ENCODE measurements at regions not wholly inside any gene's neighbourhood (a gene's known extent, or its start where the extent isn't known, plus 50 kb on each side); places are given as distances from the start of the nearest gene placed in this dataset.
"Not testable (repeated sequence)": the region's sequence is repeated elsewhere in the genome, so short reads cannot be mapped to it uniquely, and the experiment has no call there.

DNA sequence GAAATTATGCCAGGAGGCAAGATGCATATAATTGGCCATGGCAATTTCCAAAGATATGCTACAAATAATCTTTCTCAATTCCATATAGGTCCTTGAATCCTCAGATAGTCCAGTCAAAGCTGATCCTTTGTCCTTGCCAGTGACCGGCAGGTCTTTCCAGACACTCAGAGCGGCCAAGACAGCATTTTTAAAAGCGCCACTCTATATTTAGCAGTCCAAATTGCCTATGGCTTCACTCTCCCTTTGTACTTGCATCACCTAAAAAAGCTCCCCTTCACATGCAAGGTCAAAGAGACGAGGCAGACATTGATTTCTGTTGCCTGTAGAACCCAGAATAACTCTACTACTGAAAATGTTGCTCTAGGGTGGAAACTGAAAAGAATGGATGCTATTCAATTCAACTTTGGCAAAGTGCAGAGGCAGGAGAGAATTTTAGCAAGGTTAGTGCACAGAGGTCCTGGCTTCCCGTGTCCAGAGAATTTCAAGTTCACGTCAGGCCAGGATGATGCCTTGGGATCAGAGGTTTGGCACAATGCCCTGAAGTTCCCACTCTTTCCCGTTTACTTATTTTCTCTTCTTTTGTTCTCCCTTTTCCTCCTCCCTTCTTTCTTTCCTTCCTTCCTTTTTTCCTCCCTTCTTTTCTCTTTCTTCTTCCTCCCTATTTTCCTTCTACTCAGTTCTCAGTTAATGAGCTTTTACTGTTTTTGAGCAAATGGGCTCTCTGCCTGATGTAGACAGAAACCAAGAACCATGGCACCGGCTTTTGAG lies 108.5 kb downstream of the KCNK1 start:
- no peak for DNase-seq

DNA sequence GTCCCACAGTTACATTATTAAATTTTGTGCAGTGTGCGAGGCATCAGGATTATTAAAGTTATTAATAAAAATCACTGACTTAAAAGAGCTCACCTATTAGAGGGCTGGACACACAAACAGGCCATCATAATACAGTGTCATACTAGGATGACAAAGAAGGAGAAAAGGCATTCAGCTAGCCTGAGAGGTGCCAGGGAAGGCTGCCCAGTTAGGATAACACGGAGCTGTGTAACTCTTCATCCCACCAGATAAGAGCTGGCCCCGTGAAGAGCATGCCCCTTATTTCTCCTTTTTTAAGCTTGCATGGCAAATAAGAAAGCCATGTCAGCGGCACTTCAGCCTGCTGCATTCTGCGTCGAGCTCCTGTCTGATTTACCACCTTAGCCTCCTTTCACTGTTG lies 109.5 kb downstream of the KCNK1 start:
- DNase-seq = no peak

DNA sequence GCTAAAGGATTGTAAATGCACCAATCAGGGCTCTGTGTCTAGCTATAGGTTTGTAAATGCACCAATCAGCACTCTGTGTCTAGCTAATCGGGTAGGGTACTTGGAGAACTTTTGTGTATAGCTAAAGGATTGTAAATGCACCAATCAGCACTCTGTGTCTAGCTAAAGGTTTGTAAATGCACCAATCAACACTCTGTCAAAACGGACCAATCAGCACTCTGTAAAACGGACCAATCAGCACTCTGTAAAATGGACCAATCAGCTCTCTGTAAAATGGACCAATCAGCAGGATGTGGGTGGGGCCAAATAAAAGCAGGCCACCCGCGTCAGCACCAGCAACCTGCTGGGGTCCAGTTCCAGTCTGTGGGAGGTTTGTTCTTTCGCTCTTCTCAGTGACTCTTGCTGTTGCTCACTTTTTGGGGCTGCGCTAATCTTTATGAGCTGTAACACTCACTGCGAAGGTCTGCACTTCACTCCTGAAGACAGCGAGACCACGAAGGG lies 110.3 kb downstream of the KCNK1 start:
- DNase-seq = not testable (repeated sequence)

DNA sequence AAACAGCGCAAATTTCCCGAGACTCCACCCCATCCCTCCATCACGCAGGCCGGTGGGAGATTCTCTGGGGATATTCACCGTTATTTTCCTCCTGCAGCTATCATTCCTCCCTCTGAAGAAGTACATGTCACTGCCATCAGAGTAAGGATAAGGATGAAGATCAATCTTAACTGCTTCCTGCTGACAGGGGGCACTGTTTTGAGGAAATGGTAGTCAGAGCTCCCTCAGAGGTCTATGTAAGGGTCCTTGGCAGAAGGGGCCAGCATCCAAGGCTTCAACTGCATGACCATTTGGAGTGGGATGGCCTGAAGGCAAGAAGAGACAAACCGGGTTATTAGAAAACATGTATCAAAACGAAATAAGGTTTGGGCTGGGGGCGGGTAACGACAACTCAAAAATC lies 111.5 kb downstream of the KCNK1 start:
- no peak for DNase-seq

DNA sequence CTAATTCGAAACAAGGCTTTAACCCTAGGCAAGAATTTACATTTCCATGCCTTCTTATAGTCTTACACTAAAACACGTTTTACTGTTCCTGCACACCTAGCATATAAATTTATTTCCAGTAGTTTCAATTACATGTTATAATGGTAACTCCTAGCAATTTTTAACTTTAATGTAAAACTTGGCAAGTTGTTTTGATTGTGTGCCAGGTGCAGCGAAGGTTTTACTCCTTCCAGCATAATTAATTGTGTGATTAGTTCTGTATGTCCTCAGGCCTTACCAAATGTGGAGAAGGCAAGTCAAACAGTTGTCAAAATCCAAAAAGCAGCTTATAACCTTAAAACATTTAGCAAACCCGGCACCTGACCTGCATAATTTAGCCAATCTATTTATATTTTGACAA lies 114.8 kb downstream of the KCNK1 start:
- no peak for DNase-seq

DNA sequence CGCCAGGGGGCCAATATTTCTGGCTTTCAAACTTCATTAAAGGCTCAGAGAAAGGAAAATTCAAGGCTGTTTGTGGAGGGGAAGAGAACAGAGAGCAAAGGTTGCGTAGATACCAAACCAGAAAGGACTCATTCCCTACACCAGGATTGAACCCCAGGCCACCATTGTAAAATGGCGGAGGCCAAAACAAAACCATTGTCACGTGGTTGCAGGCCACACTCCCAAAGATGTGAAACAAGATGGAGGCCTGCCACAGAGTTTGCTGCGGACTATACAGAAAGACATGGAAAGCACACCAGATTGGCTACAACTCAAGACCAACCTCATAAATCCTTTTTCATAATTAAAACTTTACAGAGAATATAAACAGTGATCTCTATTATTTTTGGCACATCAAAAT lies 116.5 kb downstream of the KCNK1 start:
- no peak for DNase-seq

DNA sequence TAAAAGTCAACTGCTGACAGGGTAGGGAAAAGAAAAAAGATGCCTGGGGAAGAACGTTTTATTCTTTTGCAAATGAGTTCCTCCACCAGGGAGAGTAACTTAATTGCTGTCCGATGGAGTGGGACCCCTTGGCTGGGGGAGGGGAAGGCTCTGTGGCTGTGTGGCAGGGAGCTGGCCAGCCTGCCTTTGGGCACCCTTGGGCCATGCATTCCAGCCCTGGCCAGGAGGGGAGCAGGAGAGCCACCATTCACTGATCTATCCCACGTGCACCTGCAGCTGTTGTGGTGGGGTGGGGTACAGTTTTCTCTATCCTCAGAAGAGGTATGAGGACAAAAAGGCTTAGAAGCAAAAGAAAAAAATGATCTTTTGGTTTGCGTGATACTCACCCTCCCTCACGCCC lies 116.9 kb downstream of the KCNK1 start:
- no peak for DNase-seq

DNA sequence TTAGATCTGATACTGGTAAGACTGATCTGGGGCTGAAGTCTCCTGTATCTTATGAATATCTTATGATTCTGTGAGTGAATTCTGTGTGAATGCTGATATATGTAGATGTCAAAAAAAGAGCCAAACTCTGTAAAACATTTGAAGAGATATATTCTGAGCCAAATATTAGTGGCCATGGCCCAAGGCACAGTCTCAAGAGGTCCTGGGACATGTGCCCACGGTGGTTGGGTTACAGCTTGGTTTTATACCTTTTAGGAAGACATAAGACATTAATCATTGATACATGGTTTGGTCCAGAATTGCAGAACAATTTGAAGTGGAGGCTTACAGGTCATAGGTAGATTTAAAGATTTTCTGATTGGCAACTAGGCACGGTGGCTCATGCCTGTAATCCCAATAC lies 118.3 kb downstream of the KCNK1 start:
- DNase-seq = no peak

DNA sequence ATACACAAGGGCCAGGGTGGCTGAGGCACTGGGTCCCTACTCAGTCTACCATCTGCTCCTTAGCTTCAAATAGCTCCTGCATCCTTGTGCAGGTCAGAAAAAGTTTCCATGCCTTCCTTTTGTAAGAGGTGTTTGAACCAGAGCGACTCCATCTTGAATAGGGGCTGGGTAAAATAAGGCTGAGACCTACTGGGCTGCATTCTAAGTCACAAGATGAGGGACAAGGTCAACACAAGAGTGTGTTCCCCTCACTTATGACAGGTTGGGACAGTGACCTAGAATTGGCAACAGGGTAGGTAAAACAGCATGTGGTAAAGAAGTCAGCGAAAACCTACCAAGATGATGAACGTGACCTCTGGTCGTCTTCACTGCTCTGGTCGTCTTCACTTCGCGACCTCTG lies 120.5 kb downstream of the KCNK1 start:
- DNase-seq = no peak

DNA sequence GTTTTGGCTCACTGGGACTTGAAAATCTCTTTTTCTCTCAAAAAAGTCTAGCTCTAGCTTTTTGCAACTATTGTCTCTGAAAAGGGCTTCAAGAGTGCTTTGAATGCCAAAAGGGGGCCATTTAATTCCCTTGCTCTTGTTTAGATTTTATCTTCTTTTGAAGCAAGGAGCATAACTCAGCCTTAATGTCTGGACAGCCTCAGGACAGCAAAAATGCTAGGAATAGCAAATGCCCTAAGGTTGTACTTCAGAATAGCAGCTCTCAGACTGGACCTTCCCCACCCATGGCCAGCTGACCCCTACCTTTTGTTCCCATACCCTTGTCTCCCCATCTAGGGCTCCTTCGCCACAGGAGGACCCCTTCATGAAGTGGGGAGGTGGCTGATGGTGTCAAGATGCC lies 121.4 kb downstream of the KCNK1 start:
- no peak for DNase-seq

DNA sequence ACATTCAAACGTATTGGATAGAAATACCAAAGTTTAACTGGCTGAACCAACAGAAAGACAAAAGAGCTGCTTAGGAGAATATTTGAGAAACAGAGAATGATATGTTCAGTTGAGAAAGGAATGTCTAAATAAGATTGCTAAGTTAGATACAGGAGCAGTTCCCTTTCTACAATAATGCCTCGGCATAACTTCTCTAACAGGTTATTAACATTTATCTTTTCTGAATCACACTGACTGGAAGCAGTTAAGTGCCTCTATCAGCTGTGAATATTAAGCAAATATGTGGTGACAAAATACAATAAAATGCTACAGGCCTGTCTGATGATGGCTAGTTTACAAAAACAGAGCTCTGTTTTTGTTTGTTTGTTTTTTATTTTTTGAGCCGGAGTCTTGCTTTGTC lies 121.9 kb downstream of the KCNK1 start:
- no peak for DNase-seq

DNA sequence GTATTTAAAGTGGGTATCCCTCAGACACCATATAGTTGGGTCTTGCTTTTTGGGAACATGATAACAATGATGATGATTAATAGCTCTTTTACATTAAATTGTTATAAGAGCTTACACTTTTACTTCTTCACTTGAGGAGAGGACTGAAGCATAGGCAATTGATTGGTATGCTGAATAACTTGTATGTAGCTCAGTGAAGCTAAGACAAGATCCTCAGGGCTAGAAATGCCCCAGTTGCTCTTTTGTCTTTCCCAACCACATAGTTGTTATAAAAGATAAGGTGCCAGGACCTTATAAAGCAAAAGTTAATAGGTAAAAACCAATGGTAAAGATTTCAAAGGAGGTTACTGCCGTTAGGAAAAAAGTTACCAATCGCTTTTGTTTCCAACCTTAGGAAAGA lies 123.4 kb downstream of the KCNK1 start:
- DNase-seq = no peak

DNA sequence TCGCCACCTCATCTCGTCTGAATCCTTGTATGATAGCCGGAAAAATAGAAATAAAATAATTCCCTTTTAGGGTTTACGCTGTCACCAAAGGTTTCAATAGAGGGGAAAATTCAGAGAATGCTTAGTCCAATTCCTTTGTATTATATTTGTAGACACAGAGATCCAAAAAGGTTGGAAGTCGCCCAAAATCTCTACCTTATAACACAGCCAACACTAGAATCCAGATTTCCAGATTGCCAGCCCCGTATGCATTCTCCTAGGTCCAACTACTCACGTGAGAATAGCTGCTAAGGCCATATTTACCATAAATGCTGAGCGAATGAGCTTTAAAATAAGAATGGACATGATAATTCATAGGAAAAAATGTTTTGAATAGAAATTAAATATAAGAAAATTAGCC lies 124.5 kb downstream of the KCNK1 start:
- DNase-seq = no peak

DNA sequence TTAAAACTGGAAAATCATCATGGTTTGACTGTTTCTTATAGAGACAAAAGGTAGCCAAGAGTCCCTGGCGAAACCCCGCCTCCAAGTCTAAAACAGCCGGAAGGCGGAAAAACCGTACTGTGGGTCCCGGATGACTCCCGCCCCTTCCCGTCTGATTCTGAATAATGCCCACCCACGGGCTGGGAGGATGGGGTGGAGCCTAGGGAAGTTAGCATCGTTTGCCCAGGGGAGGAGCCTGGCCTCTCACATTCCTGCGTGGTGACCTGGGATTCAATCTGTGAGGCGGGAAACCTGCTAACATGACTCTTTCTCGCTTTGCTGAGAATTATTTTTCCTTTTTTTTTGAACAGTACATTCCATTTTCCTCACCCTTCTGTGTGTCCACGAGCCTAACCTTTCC lies 124.9 kb downstream of the KCNK1 start:
- DNase-seq = no peak

DNA sequence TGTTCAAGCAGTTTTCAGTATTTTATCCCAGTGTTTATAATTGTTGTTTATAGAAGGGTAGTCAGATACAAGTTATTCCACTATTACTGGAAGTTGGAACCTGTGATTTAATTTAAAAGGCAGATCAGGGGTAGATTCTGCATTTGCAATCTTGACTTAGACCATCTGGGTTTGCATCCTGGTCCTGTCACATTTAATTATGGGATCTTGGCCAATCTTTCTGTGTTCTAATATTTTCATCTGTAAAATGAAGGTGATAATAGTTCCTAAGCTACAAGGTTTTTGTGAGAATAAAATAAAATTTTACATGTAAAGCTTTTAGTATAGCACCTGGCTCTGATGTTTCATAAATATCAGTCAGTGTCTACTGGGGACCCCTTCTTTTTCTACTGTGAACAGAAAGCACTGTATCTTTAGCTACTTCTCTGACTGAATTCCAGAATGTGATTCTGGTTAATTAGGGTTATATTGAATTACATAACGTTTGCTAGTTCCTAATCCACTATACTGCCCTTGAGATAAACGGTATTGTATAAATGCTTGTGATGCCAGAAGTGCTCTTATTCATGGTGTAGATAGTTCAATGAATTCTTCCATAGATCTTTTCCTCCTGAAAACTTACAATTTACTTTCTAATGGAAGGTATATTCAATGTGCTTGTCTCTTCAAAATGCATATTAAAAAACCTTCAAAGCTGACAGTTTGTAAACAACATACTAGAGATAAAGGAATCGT lies 131.0 kb downstream of the KCNK1 start:
- no peak for DNase-seq

DNA sequence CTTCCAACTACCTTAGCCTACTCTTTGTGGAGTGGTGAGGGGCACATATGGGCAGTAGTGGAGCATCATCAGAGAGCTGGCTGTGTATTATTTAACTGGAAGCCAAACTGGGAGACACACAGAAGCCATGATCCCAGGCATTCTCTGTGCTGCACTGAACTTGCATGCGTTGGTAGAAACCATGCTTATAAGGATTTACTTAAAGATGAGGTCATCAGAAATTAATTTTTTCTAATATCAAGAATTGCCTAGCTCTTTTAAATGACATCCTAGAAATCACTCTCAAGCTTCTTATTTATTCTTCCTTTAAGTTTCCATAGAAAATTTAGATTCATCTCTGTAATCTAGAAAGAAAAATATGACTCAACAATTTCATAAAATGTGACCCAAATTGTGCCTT lies 136.2 kb downstream of the KCNK1 start:
- DNase-seq = no peak

DNA sequence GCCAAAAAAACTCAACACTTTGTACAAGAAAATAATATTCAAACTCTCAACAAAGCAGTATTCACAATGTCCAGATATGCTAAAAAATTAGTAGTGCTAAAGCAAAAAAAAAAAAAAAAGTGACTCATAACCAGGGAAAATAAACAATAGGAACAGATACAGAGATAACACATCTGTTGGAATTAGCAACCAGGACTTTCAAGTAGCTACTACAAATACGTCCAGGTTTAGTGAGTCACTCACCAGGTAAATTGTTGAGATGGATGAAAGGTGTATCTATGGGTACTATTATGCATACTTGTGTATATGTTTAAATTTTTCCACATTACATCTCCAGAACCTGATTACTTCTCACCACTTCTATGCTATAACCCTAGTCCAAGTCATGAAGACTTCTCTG lies 144.8 kb upstream of the SLC35F3 start:
- no peak for DNase-seq

DNA sequence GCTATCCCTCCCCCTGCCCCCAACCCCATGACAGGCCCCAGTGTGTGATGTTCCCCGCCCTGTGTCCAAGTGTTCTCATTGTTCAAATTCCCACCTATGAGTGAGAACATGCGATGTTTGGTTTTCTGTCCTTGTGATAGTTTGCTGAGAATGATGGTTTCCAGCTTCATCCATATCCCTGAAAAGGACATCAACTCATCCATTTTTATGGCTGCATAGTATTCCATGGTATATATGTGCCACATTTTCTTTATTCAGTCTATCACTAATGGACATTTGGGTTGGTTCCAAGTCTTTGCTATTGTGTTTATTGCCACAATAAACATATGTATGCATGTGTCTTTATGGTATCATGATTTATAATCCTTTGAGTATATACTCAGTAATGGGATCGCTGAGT lies 140.2 kb upstream of the SLC35F3 start:
- DNase-seq = not testable (repeated sequence)

DNA sequence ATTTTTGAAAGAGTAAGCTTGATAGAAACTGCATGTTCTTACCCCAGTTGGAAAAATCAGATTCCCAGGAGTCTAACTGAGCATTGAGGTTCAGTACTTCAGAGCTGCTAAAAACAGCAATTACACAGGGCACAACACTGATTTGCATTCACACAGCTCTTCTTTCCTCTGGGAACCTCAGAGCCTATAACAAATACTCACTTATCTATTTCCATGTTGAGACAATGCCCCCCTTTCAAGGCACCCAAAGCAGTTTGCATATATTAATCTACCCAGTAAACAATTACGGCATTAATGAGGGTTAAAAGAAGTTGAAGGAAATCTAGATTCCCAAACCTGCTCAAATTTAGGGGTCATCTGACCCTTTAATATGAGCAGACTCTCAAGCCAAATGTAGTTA lies 126.9 kb upstream of the SLC35F3 start:
- DNase-seq = no peak

DNA sequence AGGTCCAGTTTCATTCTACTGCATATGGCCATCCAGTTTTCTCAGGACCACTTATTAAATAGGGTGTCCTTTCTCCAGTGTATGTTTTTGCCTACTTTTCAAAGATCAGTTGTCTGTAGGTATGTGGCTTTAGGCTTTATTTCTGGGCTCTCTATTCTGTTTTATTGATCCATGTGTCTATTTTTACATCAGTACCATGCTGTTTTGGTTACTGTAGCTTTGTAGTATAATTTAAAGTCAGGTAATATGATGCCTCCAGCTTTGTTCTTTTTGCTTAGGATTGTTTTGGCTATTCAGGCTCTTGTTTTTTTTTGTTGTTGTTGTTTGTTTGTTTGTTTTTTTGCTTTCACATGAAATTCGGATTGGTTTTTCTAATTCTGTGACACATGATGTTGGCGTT lies 124.4 kb upstream of the SLC35F3 start:
- no peak for DNase-seq

DNA sequence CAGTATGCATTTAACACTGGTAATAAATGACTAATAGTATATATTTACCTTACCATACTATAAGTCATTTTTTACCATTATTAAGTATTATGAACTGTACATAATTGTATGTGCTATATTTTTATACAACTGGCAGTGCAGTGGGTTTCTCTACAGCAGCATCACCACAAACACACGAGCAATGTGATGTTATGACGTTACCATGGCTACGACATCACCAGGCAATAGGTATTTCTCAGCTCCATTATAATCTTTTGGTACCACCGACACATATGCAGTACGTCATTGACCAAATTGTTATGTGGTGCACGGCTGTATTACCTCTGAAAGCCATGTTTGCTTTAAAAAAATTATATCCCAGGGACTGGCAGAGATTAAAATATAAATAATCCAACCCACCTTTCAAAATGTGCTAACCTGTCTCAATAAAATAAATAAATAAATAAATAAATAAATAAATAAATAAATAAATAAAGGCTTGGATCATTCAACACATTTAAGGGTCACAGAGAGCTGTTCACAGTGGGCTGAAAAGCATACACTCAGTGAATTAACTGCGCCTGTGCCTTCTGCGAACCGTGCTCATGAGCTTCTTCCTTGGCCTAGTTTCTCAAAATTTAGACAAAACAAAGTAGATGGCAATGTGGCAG lies 121.4 kb upstream of the SLC35F3 start:
- DNase-seq = no peak

DNA sequence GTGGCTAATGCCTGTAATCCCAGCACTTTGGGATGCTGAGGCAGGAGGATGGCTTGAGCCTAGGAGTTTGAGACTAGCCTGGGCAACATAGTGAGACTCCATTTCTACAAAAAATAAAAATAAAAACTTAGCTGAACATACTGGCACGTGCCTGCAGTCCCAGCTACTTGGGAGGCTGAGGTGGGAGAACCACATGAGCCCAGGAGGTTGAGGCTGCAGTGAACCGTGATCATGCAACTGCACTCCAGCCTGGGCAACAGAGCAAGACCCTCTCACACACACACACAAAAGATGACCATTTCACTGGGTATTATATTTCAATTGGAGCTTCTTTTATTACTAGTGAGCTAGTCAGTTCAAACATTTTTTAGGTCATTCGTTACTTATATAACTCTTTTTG lies 116.9 kb upstream of the SLC35F3 start:
- no peak for DNase-seq

DNA sequence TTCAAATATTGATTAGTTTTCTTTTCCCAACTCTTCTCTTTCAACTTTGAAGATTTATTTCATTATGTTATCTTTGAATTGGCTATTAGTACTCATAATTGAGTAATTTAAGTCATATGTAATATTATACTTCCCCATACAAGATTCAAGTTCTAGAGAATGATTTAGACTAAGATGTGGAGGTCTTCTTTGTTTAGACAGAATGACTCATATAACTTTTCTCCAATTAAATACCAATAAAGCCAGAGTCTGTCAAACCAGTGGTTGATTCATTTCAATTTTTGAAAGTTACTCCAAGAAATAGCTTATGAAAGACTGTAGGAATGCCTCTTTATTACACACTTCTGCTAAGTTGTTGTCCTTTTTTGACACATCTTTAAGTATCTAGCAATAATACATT lies 115.8 kb upstream of the SLC35F3 start:
- DNase-seq = no peak

DNA sequence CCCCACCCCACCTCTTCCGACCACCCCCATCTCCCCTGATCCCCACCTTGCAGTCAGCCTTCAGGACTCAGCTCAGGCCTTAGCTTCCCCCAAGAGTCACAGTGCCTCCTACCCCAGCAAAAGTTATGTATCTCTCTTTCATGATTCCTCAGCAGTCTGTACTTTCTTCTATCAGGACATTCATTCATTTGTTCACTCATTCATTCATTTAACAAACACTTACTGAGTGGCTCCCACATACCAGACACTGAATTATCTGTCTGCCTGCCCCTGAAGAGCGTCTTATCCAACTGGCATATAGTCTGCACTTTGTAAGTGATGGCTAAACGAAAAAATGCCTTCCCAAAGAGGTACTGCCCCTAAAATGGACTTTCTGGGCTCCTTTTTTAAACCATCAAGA lies 114.4 kb upstream of the SLC35F3 start:
- no peak for DNase-seq

Data from activated CD4-positive, alpha-beta T cell treated with anti-CD3 and anti-CD28 coated beads, Interleukin-2, Interleukin-6, amounts not matched to agents 100 ng/mL and 50 ng/mL, durations not matched to agents 16 hours and 8 hours (primary cell).